Esophagus squamous epithelium (tissue), 4 donors: ENCODE measurements at regions not wholly inside any gene's neighbourhood (a gene's known extent, or its start where the extent isn't known, plus 50 kb on each side); places are given as distances from the start of the nearest gene placed in this dataset.

Experiments
- POLR2A ChIP-seq, 4 donors: fragments of 450-650 bp; IDR thresholded peaks; one replicate each; pipeline ENCODE4 v1.6.1; 2017; ENCODE audit warnings: antibody characterized with exemption in 4 of 4, mild to moderate bottlenecking in 4 of 4, moderate library complexity in 3 of 4
- TF ChIP-seq, protein P1 (sequence below), 6 experiments: fragments of 450-650 bp in 4 of 6; fragments of 200-600 bp in 2 of 6; sonication (generic) in 2 of 6; IDR thresholded peaks; one replicate each; pipeline ENCODE4 v1.5.1; 2016 to 2019; ENCODE audit warnings: antibody characterized with exemption in 6 of 6, mild to moderate bottlenecking in 4 of 6, moderate library complexity in 4 of 6

DNA sequence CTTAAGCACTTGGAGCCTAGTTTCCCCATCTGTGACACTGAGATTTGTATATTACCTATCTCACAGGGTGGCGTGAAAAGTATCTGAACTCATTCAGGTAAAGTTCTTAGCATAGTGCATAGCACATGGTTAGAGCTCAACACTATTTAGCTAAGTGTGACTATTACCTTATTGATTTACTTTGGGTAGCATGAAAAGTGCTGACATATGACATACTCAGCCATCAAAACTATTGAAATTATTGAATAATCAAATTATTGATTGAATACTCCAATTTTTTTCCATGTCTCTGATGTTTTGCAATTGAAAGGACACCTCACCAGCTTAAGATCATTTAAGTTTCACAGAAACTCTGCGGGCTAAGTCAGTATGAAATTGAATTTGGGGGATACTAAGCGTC lies 715.0 kb downstream of the EFNB2 start:
- TF ChIP-seq, protein P1, sequence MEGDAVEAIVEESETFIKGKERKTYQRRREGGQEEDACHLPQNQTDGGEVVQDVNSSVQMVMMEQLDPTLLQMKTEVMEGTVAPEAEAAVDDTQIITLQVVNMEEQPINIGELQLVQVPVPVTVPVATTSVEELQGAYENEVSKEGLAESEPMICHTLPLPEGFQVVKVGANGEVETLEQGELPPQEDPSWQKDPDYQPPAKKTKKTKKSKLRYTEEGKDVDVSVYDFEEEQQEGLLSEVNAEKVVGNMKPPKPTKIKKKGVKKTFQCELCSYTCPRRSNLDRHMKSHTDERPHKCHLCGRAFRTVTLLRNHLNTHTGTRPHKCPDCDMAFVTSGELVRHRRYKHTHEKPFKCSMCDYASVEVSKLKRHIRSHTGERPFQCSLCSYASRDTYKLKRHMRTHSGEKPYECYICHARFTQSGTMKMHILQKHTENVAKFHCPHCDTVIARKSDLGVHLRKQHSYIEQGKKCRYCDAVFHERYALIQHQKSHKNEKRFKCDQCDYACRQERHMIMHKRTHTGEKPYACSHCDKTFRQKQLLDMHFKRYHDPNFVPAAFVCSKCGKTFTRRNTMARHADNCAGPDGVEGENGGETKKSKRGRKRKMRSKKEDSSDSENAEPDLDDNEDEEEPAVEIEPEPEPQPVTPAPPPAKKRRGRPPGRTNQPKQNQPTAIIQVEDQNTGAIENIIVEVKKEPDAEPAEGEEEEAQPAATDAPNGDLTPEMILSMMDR (IDR thresholded peaks at IDR 0.05) = no peak
- TF ChIP-seq POLR2A (IDR thresholded peaks at IDR 0.05) = no peak
